Fibroblast of lung (primary cell): ENCODE measurements at regions not wholly inside any gene's neighbourhood (a gene's known extent, or its start where the extent isn't known, plus 50 kb on each side); places are given as distances from the start of the nearest gene placed in this dataset.

Experiments
- EZH2 ChIP-seq: IDR thresholded peaks from 2 replicates; pipeline ENCODE4 v1.5.1; 2012; ENCODE audit warnings: low read length, control low read depth, mild to moderate bottlenecking; ENCODE audit errors: missing control alignments
- TF ChIP-seq, protein P1 (sequence below), 2 donors: IDR thresholded peaks in 1 of 2; conservative IDR thresholded peaks in 1 of 2; 1 replicate in 1 of 2; 2 replicates in 1 of 2; pipeline ENCODE4 v1.5.1; 2011 to 2012; ENCODE audit warnings: low read length in 2 of 2, control low read depth in 1 of 2, inconsistent platforms in 1 of 2, low read depth in 1 of 2, mild to moderate bottlenecking in 1 of 2

DNA sequence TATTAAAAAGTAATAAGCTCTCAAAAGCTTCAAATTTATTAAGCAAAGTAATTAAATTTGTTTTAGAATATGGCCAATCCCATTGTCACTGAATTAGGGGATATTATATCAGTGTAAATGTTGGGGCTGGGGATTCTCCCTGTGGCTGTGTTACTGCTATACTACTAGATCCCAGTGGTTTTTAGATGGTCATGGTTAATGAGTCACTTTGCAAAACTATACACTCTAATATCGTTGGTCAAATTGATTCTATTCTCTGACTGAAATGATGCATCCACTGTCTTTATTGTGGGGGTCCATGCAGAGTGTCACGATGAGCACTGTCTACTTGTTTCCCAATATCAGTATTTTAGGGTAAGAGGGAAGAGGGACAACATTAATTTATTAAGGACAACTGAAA, 336.9 kb upstream of the PREP start:
- TF ChIP-seq, protein P1, sequence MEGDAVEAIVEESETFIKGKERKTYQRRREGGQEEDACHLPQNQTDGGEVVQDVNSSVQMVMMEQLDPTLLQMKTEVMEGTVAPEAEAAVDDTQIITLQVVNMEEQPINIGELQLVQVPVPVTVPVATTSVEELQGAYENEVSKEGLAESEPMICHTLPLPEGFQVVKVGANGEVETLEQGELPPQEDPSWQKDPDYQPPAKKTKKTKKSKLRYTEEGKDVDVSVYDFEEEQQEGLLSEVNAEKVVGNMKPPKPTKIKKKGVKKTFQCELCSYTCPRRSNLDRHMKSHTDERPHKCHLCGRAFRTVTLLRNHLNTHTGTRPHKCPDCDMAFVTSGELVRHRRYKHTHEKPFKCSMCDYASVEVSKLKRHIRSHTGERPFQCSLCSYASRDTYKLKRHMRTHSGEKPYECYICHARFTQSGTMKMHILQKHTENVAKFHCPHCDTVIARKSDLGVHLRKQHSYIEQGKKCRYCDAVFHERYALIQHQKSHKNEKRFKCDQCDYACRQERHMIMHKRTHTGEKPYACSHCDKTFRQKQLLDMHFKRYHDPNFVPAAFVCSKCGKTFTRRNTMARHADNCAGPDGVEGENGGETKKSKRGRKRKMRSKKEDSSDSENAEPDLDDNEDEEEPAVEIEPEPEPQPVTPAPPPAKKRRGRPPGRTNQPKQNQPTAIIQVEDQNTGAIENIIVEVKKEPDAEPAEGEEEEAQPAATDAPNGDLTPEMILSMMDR (conservative IDR thresholded peaks at IDR 0.05 in 1 of 2, IDR thresholded peaks at IDR 0.05 in 1 of 2; ENCODE audit: low read depth in 1 of 2, low read length in 2 of 2), result no peak
- TF ChIP-seq EZH2, result no peak
